ENCODE measurements at regions not wholly inside any gene's neighbourhood (a gene's known extent, or its start where the extent isn't known, plus 50 kb on each side); places are given as distances from the start of the nearest gene placed in this dataset.

GRCh38 chr6:109300874-109301273, 81.4 kb downstream of the CD164 start:
- H3K4me3 ChIP-seq = no peak overlapping the region
- H3K27ac ChIP-seq = no peak overlapping the region
- DNase-seq (ENCODE audit: low read depth in 1 of 2, low spot score in 2 of 2) = no peak
- no peaks in the 10 kb centered on the region for H3K9me3 ChIP-seq (replicated peaks)
- H3K27me3 ChIP-seq (replicated peaks) = no peaks in the 10 kb centered on the region
- peaks cover 11% of the 10 kb centered on the region for H3K4me1 ChIP-seq (replicated peaks)
- H3K36me3 ChIP-seq = no peaks in the 10 kb centered on the region

- Histone ChIP-seq H3K27ac (no peak overlapping the region), H3K27me3 (replicated peaks) (no peaks in the 10 kb centered on the region), H3K4me1 (replicated peaks) (peaks cover 11% of the 10 kb centered on the region), H3K9me3 (replicated peaks) (no peaks in the 10 kb centered on the region), H3K4me3 (no peak overlapping the region), H3K36me3 (no peaks in the 10 kb centered on the region)
- no peak for DNase-seq (ENCODE audit: low read depth in 1 of 2, low spot score in 2 of 2)
These were observed 82.3 kb downstream of the CD164 start for GRCh38 chr6:109299776-109300564.

DNA sequence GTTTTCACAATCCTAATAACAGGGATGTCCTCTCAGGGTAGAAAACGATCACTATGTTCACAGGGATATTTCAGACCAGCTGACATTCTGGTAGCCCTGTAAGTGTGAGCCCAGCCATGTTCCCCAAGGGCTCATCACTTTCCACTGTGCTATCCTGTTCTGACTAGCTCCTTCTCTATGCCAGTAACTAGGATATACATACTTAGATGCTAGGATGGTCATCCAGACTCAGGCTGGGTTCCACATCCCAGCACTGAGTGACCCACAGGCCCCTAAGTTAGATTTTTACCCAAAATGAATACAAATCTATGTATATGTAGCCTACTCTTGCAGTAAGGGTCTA, 83.0 kb downstream of the CD164 start:
- no peak for DNase-seq (ENCODE audit: low read depth in 1 of 2, low spot score in 2 of 2)
- no peak overlapping the region for H3K27ac ChIP-seq
- peaks cover 11% of the 10 kb centered on the region for H3K4me1 ChIP-seq (replicated peaks)
- no peaks in the 10 kb centered on the region for H3K9me3 ChIP-seq (replicated peaks)
- H3K36me3 ChIP-seq = no peaks in the 10 kb centered on the region
- H3K4me3 ChIP-seq = no peak overlapping the region
- no peaks in the 10 kb centered on the region for H3K27me3 ChIP-seq (replicated peaks)

GRCh38 chr6:109298605-109299264, 83.5 kb downstream of the CD164 start:
- Histone ChIP-seq H3K27me3 (replicated peaks) (no peaks in the 10 kb centered on the region), H3K9me3 (replicated peaks) (no peaks in the 10 kb centered on the region), H3K36me3 (no peaks in the 10 kb centered on the region), H3K4me1 (replicated peaks) (peaks cover 9% of the 10 kb centered on the region), H3K4me3 (no peak overlapping the region), H3K27ac (no peak overlapping the region)
- DNase-seq (ENCODE audit: low read depth in 1 of 2, low spot score in 2 of 2) = no peak

DNA sequence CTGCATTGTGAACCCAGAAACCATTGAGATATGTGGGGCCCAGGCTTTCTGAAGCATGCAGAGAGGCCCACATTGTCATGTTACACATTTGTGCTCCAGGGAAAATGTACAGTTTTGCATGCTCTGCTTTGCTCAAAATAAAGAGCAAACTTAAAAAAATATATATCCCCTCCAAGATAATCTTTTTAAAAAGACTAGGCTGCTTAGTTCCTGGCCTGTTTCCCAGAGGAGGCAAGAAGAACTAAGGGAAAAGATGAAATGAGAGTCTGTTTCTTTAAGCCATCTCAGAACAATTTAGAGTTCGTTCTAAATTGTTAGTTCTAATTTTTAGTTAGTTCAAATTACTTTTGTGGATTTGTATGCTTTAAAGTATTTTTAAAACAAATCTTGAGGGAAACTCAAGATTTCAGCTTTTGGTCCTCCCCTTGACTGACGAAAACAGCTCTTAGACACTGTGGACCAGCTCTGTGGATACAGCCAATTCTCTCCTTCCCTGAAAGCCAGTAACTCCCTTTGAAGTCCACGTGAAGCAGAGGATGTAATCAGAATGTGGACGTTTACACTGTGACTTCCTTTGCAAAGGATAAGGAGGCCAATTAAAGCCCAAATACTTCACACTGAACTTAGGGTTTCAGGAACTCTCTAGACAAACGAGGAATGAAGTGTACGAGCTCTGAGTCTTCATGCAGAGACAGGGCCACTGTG, 84.7 kb downstream of the CD164 start:
- H3K36me3 ChIP-seq = no peaks in the 10 kb centered on the region
- H3K27ac ChIP-seq = no peak overlapping the region
- no peak for DNase-seq (ENCODE audit: low read depth in 1 of 2, low spot score in 2 of 2)
- H3K27me3 ChIP-seq (replicated peaks) = no peaks in the 10 kb centered on the region
- H3K9me3 ChIP-seq (replicated peaks) = no peaks in the 10 kb centered on the region
- H3K4me1 ChIP-seq (replicated peaks) = no peaks in the 10 kb centered on the region
- no peak overlapping the region for H3K4me3 ChIP-seq

GRCh38 chr6:109296971-109297372, 85.3 kb downstream of the CD164 start:
- H3K9me3 ChIP-seq (replicated peaks) = no peaks in the 10 kb centered on the region
- no peaks in the 10 kb centered on the region for H3K36me3 ChIP-seq
- no peak overlapping the region for H3K27ac ChIP-seq
- H3K4me3 ChIP-seq = no peak overlapping the region
- H3K27me3 ChIP-seq (replicated peaks) = no peaks in the 10 kb centered on the region
- DNase-seq (ENCODE audit: low read depth in 1 of 2, low spot score in 2 of 2) = no peak
- H3K4me1 ChIP-seq (replicated peaks) = no peaks in the 10 kb centered on the region

GRCh38 chr6:109296452-109296851, 85.8 kb downstream of the CD164 start:
- no peaks in the 10 kb centered on the region for H3K9me3 ChIP-seq (replicated peaks)
- no peak overlapping the region for H3K4me3 ChIP-seq
- no peak for DNase-seq (ENCODE audit: low read depth in 1 of 2, low spot score in 2 of 2)
- no peaks in the 10 kb centered on the region for H3K27me3 ChIP-seq (replicated peaks)
- H3K4me1 ChIP-seq (replicated peaks) = no peaks in the 10 kb centered on the region
- no peak overlapping the region for H3K27ac ChIP-seq
- no peaks in the 10 kb centered on the region for H3K36me3 ChIP-seq

- Histone ChIP-seq H3K27me3 (replicated peaks) (no peaks in the 10 kb centered on the region), H3K9me3 (replicated peaks) (no peaks in the 10 kb centered on the region), H3K4me1 (replicated peaks) (no peaks in the 10 kb centered on the region), H3K36me3 (no peaks in the 10 kb centered on the region), H3K4me3 (no peak overlapping the region), H3K27ac (no peak overlapping the region)
- no peak for DNase-seq (ENCODE audit: low read depth in 1 of 2, low spot score in 2 of 2)
These were observed 86.5 kb downstream of the CD164 start for GRCh38 chr6:109295774-109296156.

GRCh38 chr6:109295109-109295773, 87.0 kb downstream of the CD164 start:
- Histone ChIP-seq H3K27ac (no peak overlapping the region), H3K27me3 (replicated peaks) (no peaks in the 10 kb centered on the region), H3K9me3 (replicated peaks) (no peaks in the 10 kb centered on the region), H3K4me1 (replicated peaks) (no peaks in the 10 kb centered on the region), H3K36me3 (no peaks in the 10 kb centered on the region), H3K4me3 (no peak overlapping the region)
- no peak for DNase-seq (ENCODE audit: low read depth in 1 of 2, low spot score in 2 of 2)

GRCh38 chr6:109292983-109293586, 89.2 kb downstream of the CD164 start:
- no peak overlapping the region for H3K27ac ChIP-seq
- H3K36me3 ChIP-seq = no peaks in the 10 kb centered on the region
- H3K4me3 ChIP-seq = no peak overlapping the region
- no peaks in the 10 kb centered on the region for H3K9me3 ChIP-seq (replicated peaks)
- H3K27me3 ChIP-seq (replicated peaks) = no peaks in the 10 kb centered on the region
- H3K4me1 ChIP-seq (replicated peaks) = no peaks in the 10 kb centered on the region
- no peak for DNase-seq (ENCODE audit: low read depth in 1 of 2, low spot score in 2 of 2)

DNA sequence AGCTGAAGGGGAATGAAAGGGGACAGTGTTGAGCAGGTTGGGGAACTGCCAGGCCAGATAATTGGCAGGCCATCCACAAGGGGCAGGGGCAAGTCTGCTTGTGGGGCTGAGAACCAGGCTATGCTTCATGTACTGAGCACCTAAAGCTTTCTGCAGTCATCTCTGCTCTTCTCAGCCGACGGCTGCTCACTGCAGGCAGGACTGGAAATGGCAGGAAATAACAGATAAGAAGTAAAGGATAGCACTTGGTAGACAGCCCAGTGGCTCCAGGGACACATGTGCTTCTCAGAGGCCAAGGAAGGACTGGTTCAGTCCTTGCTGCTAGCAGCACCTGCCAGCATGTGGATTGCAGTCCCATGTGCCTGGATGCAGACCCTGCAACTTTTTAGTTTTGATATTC, 89.8 kb downstream of the CD164 start:
- Histone ChIP-seq H3K27ac (no peak overlapping the region), H3K36me3 (no peaks in the 10 kb centered on the region), H3K9me3 (replicated peaks) (no peaks in the 10 kb centered on the region), H3K27me3 (replicated peaks) (no peaks in the 10 kb centered on the region), H3K4me3 (no peak overlapping the region), H3K4me1 (replicated peaks) (no peaks in the 10 kb centered on the region)
- DNase-seq (ENCODE audit: low read depth in 1 of 2, low spot score in 2 of 2) = no peak

DNA sequence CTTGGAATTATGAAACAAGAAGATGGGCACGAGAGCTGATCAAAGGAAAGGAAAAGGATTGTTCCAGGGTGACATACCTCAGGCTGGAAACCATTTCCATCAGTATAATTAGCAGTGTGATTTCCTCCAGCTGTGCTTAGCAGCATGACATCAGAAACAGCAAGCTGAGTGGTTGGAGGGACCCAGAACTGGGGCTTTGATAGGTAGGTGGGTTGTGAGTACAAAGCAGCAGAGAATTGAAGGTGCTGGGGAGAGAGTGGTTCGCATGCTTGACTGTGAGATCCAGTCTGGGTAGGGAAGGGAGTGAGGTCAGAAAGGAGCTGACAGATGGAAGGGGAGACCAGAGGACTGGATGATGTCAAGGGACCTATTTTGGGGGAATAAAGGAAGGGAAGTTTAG, 90.4 kb downstream of the CD164 start:
- no peak overlapping the region for H3K4me3 ChIP-seq
- no peaks in the 10 kb centered on the region for H3K9me3 ChIP-seq (replicated peaks)
- H3K36me3 ChIP-seq = no peaks in the 10 kb centered on the region
- no peak overlapping the region for H3K27ac ChIP-seq
- no peaks in the 10 kb centered on the region for H3K4me1 ChIP-seq (replicated peaks)
- no peaks in the 10 kb centered on the region for H3K27me3 ChIP-seq (replicated peaks)
- no peak for DNase-seq (ENCODE audit: low read depth in 1 of 2, low spot score in 2 of 2)

GRCh38 chr6:109290143-109290931, 91.9 kb downstream of the CD164 start:
- Histone ChIP-seq H3K36me3 (no peaks in the 10 kb centered on the region), H3K27ac (no peak overlapping the region), H3K27me3 (replicated peaks) (no peaks in the 10 kb centered on the region; the same call in 1 of the 2 replicates), H3K4me1 (replicated peaks) (no peaks in the 10 kb centered on the region), H3K4me3 (no peak overlapping the region), H3K9me3 (replicated peaks) (no peaks in the 10 kb centered on the region)
- DNase-seq (ENCODE audit: low read depth in 1 of 2, low spot score in 2 of 2) = no peak
